Medulla oblongata (tissue), 1 donor: ENCODE measurements at regions not wholly inside any gene's neighbourhood (a gene's known extent, or its start where the extent isn't known, plus 50 kb on each side); places are given as distances from the start of the nearest gene placed in this dataset.
A peak's percentile ranks its signal among the peaks of the same experiment; 100 is the strongest.

ENCODE experiments used
- DNase-seq: peaks from one replicate; pipeline ENCODE4 v3.0.0-alpha.2; 2015; ENCODE audit errors: extremely low spot score

DNA sequence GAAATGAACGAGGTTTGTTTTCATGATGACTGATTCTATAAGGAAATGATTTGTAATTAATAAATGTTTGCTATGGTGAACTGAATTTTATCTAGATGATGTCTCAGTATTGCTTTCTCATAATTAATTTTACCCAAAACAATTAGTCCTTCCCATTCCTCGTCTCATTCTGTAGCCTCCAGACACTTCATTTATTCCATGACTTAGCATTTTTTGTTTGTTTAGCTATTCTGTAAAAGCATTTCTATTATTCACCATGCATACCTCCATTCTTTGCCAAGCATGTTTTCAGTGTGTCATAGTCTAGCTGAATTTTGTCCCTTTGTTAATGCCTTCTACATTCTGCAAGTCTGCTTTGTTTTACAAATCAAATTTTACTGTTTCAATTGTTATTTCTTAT, 137.4 kb upstream of the RPL10L start:
- no peak for DNase-seq

DNA sequence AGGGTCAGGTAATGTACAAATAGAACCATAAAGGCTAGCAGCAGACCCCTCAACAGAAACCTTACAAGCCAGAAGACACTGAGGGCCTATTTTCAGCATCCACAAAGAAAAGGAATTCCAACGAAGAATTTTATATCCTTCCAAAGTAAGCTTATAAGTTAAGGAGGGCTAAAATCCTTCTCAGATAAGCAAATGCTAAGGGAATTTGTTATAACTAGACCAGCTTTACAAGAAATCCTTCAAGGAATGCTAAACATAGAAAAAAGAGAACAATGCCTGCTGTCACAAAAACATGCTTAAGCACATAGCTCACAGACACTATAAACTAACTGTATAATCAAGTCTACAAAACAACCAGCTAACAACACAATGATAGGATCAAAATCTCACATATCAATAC, 130.7 kb upstream of the RPL10L start:
- no peak for DNase-seq

DNA sequence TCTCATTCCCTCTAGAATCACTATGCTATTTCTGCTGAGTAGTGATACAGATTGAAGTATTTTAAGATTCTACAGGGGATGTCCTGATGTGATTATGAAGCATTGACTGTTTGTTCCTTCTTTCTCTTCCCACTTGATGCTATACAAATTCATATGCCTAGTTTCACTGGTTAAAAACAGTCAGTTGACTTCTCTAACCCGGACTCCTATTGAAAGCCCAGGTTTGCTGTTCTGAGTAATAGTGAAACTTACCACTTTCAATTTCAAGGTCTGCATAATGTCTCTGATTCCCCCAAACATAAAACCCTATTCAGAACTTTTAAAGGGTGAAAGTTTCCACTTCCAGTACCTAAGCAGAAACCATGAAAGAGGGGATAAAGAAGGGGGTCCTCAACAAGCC, 117.7 kb upstream of the RPL10L start:
- peak; percentile 3 for DNase-seq

DNA sequence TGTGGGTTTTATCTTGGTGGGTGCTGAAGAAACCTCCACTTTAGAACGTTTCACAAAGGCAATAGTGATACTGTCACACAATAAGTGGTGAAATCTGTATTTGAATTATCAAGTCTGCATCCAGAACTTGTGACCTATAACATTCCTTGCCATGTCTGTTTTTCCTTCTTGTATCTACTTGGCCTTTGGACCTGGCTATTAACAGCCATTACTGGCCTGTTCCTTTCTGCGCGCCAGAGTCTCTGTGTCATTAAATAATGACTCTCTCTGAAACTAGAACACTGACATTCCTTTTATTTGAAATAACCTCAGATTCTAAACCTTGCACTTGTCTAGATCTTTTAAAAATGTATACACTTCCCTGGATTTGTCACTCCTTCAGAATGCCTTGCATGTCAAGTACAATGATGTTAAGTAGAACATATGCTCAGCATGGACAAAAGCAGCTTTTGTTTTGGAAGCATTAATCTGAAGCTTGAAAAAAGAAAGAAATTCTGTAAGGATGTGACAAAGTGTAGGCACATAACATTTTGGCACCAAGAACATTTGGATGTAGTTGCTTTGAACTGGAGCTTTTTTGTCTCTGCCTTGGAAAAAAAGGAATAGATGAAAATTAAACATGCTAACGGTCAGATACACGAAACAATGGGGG, 95.5 kb upstream of the RPL10L start:
- DNase-seq, result no peak

DNA sequence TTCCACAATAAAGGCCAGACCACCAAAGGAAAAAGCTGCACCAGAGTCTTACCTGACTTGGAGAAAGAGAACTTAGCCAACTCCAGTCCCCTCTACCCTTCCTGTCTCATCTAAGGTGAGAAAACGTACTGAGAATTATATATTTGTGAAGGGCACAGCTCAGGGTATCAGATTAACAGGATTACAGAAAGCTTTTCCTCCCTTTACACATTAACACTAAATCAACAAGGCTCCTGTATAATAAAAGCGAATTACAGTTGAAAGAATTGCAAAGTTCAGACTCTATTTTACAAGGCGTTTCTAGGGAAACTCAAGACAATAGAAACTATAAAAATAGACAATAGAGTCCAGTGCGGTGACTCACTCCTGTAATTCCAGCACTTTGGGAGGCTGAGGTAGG, 82.7 kb upstream of the RPL10L start:
- no peak for DNase-seq

DNA sequence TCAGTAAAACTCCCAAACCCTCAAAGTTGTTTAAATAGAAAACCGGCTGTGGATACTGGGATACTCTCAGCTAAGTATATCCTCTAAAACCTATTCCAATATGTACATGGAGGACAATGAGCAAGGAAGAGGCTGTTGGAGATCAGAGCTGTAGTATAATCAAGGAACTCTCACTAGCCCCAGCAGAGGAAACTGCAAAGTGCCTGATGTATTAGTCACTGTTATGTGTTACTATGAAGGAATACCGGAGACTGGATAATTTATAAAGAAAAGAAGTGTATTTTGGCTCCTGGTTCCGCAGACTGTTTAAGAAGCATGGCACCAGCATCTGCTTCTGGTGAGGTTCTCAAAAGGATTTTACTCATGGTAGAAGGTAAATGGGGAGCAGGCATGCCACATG, 65.6 kb upstream of the RPL10L start:
- no peak for DNase-seq
